ENCODE measurements at regions not wholly inside any gene's neighbourhood (a gene's known extent, or its start where the extent isn't known, plus 50 kb on each side); places are given as distances from the start of the nearest gene placed in this dataset.

DNA sequence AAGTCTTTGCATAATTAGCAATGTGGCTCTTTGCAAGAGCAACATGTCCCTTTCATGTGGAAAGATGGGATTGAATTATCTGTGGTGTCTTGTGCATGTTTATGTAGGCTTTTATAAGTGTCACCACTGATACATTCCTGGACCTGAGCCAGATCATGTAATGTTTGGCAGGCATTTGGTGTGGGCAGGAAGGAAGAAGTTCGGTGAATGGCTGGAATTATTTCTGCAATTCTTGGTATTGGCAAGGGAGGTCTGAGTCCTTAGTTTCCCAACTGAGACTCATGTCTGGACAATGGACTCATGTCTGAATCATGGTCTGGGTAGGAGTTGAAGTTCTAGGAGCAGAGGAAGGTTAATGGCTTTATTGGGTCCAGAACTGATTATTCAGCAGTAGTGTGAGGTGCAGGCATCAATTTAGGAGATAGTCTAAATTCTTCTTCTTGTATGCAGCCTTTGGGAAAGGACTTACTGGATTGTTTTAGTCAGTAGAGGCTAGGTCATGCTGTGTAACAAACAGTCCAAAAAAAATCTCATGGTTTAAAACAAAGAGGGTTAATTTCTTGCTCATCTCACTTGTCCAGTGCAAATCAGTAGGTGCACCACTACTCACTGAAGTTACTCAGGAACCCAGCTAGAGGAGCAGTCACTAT lies 186.5 kb upstream of the LHX5 start:
- Histone ChIP-seq H3K4me1 (ENCODE audit: control insufficient read depth, insufficient read depth, low read length) (no peaks in the 10 kb centered on the region), H3K27ac (ENCODE audit: extremely low read depth, low read depth, low read length) (no peak overlapping the region), H3K9me3 (ENCODE audit: control insufficient read depth, insufficient read depth, low read depth, low read length) (no peaks in the 10 kb centered on the region), H3K4me3 (ENCODE audit: low read depth, low read length) (no peak overlapping the region), H3K36me3 (ENCODE audit: control insufficient read depth in 2 of 2, insufficient read depth in 1 of 2, low read length in 2 of 2) (no peaks in the 10 kb centered on the region)
- TF ChIP-seq BCL11B (tag by site-specific recombination; IDR thresholded peaks at IDR 0.05; ENCODE audit: low read depth) (no peak), ZNF292 (tag by site-specific recombination; IDR thresholded peaks at IDR 0.05; ENCODE audit: borderline replicate concordance, low read depth) (no peak), ZBTB7A (tag by site-specific recombination; IDR thresholded peaks at IDR 0.05; ENCODE audit: low read depth) (no peak), ZNF239 (tag by site-specific recombination; IDR thresholded peaks at IDR 0.05) (no peak), ZNF114 (tag by site-specific recombination; IDR thresholded peaks at IDR 0.05) (no peak), ZNF791 (tag by site-specific recombination; IDR thresholded peaks at IDR 0.05) (no peak), ZNF658 (tag by site-specific recombination; IDR thresholded peaks at IDR 0.05) (no peak), ZNF785 (tag by site-specific recombination; IDR thresholded peaks at IDR 0.05) (no peak), ZFP41 (tag by site-specific recombination; IDR thresholded peaks at IDR 0.05; ENCODE audit: borderline replicate concordance) (no peak), ZNF140 (tag by site-specific recombination; IDR thresholded peaks at IDR 0.05) (no peak), YY1 (tag by site-specific recombination; IDR thresholded peaks at IDR 0.05) (no peak), KLF10 (tag by site-specific recombination; IDR thresholded peaks at IDR 0.05) (no peak), ZSCAN16 (tag by site-specific recombination; IDR thresholded peaks at IDR 0.05) (no peak)
- TF ChIP-seq, protein P1, sequence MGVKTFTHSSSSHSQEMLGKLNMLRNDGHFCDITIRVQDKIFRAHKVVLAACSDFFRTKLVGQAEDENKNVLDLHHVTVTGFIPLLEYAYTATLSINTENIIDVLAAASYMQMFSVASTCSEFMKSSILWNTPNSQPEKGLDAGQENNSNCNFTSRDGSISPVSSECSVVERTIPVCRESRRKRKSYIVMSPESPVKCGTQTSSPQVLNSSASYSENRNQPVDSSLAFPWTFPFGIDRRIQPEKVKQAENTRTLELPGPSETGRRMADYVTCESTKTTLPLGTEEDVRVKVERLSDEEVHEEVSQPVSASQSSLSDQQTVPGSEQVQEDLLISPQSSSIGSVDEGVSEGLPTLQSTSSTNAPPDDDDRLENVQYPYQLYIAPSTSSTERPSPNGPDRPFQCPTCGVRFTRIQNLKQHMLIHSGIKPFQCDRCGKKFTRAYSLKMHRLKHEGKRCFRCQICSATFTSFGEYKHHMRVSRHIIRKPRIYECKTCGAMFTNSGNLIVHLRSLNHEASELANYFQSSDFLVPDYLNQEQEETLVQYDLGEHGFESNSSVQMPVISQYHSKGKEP (tag by site-specific recombination; IDR thresholded peaks at IDR 0.05) = no peak
- TF ChIP-seq, protein P2, sequence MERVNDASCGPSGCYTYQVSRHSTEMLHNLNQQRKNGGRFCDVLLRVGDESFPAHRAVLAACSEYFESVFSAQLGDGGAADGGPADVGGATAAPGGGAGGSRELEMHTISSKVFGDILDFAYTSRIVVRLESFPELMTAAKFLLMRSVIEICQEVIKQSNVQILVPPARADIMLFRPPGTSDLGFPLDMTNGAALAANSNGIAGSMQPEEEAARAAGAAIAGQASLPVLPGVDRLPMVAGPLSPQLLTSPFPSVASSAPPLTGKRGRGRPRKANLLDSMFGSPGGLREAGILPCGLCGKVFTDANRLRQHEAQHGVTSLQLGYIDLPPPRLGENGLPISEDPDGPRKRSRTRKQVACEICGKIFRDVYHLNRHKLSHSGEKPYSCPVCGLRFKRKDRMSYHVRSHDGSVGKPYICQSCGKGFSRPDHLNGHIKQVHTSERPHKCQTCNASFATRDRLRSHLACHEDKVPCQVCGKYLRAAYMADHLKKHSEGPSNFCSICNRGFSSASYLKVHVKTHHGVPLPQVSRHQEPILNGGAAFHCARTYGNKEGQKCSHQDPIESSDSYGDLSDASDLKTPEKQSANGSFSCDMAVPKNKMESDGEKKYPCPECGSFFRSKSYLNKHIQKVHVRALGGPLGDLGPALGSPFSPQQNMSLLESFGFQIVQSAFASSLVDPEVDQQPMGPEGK (tag by site-specific recombination; IDR thresholded peaks at IDR 0.05) = no peak
- TF ChIP-seq, protein P3, sequence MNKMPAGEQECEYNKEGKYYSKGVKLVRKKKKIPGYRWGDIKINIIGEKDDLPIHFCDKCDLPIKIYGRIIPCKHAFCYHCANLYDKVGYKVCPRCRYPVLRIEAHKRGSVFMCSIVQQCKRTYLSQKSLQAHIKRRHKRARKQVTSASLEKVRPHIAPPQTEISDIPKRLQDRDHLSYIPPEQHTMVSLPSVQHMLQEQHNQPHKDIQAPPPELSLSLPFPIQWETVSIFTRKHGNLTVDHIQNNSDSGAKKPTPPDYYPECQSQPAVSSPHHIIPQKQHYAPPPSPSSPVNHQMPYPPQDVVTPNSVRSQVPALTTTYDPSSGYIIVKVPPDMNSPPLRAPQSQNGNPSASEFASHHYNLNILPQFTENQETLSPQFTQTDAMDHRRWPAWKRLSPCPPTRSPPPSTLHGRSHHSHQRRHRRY (tag by site-specific recombination; IDR thresholded peaks at IDR 0.05) = no peak
- ChIA-PET POLR2A (no interaction called here), CTCF (no interaction called here)

DNA sequence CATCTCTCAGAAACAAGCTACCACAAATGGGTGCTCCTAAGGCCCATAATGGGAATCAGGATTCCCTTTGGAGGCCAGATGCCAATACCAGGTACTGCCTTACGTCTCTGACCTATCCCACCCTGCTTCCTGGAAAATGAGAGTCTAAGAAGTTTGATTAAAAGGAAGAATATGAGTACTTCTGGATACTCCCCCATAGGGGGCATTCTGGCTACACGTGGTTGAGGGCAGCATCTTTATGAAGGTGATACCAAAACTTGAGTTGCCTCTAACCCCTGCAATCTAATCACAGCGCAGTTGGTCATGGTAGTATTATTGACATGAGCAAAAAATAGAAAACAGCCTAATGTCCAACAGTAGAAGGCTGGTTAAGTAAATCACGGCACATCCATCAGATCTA lies 184.2 kb upstream of the LHX5 start:
- Histone ChIP-seq H3K4me1 (ENCODE audit: control insufficient read depth, insufficient read depth, low read length) (no peaks in the 10 kb centered on the region), H3K4me3 (ENCODE audit: low read depth, low read length) (no peak overlapping the region), H3K9me3 (ENCODE audit: control insufficient read depth, insufficient read depth, low read depth, low read length) (no peaks in the 10 kb centered on the region), H3K36me3 (ENCODE audit: control insufficient read depth in 2 of 2, insufficient read depth in 1 of 2, low read length in 2 of 2) (no peaks in the 10 kb centered on the region), H3K27ac (ENCODE audit: extremely low read depth, low read depth, low read length) (no peak overlapping the region)
- ChIA-PET CTCF (no interaction called here), POLR2A (no interaction called here)
- TF ChIP-seq ZNF660 (tag by site-specific recombination; IDR thresholded peaks at IDR 0.05) (no peak), ZFP3 (tag by site-specific recombination; IDR thresholded peaks at IDR 0.05; ENCODE audit: low read depth) (no peak), KLF1 (tag by site-specific recombination; IDR thresholded peaks at IDR 0.05) (no peak), ZNF221 (tag by site-specific recombination; IDR thresholded peaks at IDR 0.05; ENCODE audit: borderline replicate concordance) (no peak), ZNF596 (tag by site-specific recombination; IDR thresholded peaks at IDR 0.05) (no peak), ZXDB (tag by site-specific recombination; IDR thresholded peaks at IDR 0.05) (no peak), ZNF529 (tag by site-specific recombination; IDR thresholded peaks at IDR 0.05; ENCODE audit: insufficient replicate concordance) (no peak), ZNF514 (tag by site-specific recombination; IDR thresholded peaks at IDR 0.05) (no peak), ZNF558 (tag by site-specific recombination; IDR thresholded peaks at IDR 0.05) (no peak), ZNF626 (tag by site-specific recombination; IDR thresholded peaks at IDR 0.05) (no peak), ZNF624 (tag by site-specific recombination; IDR thresholded peaks at IDR 0.05) (no peak), EGR2 (tag by site-specific recombination; IDR thresholded peaks at IDR 0.05; ENCODE audit: low read depth) (no peak)
- TF ChIP-seq, protein P4, sequence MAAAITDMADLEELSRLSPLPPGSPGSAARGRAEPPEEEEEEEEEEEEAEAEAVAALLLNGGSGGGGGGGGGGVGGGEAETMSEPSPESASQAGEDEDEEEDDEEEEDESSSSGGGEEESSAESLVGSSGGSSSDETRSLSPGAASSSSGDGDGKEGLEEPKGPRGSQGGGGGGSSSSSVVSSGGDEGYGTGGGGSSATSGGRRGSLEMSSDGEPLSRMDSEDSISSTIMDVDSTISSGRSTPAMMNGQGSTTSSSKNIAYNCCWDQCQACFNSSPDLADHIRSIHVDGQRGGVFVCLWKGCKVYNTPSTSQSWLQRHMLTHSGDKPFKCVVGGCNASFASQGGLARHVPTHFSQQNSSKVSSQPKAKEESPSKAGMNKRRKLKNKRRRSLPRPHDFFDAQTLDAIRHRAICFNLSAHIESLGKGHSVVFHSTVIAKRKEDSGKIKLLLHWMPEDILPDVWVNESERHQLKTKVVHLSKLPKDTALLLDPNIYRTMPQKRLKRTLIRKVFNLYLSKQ (tag by site-specific recombination; IDR thresholded peaks at IDR 0.05; ENCODE audit: borderline replicate concordance) = no peak
- TF ChIP-seq, protein P5, sequence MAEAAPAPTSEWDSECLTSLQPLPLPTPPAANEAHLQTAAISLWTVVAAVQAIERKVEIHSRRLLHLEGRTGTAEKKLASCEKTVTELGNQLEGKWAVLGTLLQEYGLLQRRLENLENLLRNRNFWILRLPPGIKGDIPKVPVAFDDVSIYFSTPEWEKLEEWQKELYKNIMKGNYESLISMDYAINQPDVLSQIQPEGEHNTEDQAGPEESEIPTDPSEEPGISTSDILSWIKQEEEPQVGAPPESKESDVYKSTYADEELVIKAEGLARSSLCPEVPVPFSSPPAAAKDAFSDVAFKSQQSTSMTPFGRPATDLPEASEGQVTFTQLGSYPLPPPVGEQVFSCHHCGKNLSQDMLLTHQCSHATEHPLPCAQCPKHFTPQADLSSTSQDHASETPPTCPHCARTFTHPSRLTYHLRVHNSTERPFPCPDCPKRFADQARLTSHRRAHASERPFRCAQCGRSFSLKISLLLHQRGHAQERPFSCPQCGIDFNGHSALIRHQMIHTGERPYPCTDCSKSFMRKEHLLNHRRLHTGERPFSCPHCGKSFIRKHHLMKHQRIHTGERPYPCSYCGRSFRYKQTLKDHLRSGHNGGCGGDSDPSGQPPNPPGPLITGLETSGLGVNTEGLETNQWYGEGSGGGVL (tag by site-specific recombination; IDR thresholded peaks at IDR 0.05) = no peak

Measured in HEK293 (cell line).